Activated CD4-positive, alpha-beta T cell treated with anti-CD3 and anti-CD28 coated beads, Interleukin-2, amount 50 U/mL, for 16 hours (primary cell): ENCODE measurements at regions not wholly inside any gene's neighbourhood (a gene's known extent, or its start where the extent isn't known, plus 50 kb on each side); places are given as distances from the start of the nearest gene placed in this dataset.

ENCODE experiments used
- DNase-seq: peaks from one replicate; pipeline ENCODE4 v3.0.0-alpha.2; 2020

- no peak for DNase-seq
Observed at GRCh38 chr9:85427772-85428171, 314.0 kb downstream of the AGTPBP1 start.

- DNase-seq = peak; percentile 53
Observed at GRCh38 chr9:85425153-85425611, 316.6 kb downstream of the AGTPBP1 start.

- no peak for DNase-seq
Observed at GRCh38 chr9:85423422-85423821, 318.3 kb downstream of the AGTPBP1 start.

- no peak for DNase-seq
Observed at GRCh38 chr9:85421641-85422040, 320.1 kb downstream of the AGTPBP1 start.

- no peak for DNase-seq
Observed at GRCh38 chr9:85420750-85421149, 321.0 kb downstream of the AGTPBP1 start.

GRCh38 chr9:85417674-85418073, 324.1 kb downstream of the AGTPBP1 start:
- DNase-seq = no peak

- no peak for DNase-seq
Observed at GRCh38 chr9:85416715-85417114, 325.0 kb downstream of the AGTPBP1 start.

GRCh38 chr9:85414390-85414789, 327.4 kb downstream of the AGTPBP1 start:
- no peak for DNase-seq

GRCh38 chr9:85408494-85408893, 333.3 kb downstream of the AGTPBP1 start:
- no peak for DNase-seq

GRCh38 chr9:85405566-85405950, 336.2 kb downstream of the AGTPBP1 start:
- DNase-seq = no peak

- no peak for DNase-seq
Observed at GRCh38 chr9:85404911-85405565, 336.7 kb downstream of the AGTPBP1 start.

GRCh38 chr9:85402551-85402950, 339.2 kb downstream of the AGTPBP1 start:
- DNase-seq = no peak

GRCh38 chr9:85401998-85402397, 339.8 kb downstream of the AGTPBP1 start:
- no peak for DNase-seq

GRCh38 chr9:85397005-85397404, 344.7 kb downstream of the AGTPBP1 start:
- DNase-seq = no peak

- no peak for DNase-seq
Observed at GRCh38 chr9:85392260-85392659, 349.5 kb downstream of the AGTPBP1 start.

GRCh38 chr9:85377731-85378289, 363.9 kb downstream of the AGTPBP1 start:
- DNase-seq = no peak

GRCh38 chr9:85368781-85369180, 373.0 kb downstream of the AGTPBP1 start:
- DNase-seq = no peak

- no peak for DNase-seq
Observed at GRCh38 chr9:85359161-85359560, 382.6 kb downstream of the AGTPBP1 start.

- no peak for DNase-seq
Observed at GRCh38 chr9:85349046-85349445, 392.7 kb downstream of the AGTPBP1 start.

GRCh38 chr9:85347541-85347940, 394.2 kb downstream of the AGTPBP1 start:
- DNase-seq = no peak

GRCh38 chr9:85344901-85345300, 396.9 kb downstream of the AGTPBP1 start:
- DNase-seq = no peak

- DNase-seq = no peak
Observed at GRCh38 chr9:85339338-85339737, 402.4 kb downstream of the AGTPBP1 start.

GRCh38 chr9:85334228-85334627, 407.5 kb downstream of the AGTPBP1 start:
- DNase-seq = no peak

GRCh38 chr9:85332487-85332886, 409.3 kb downstream of the AGTPBP1 start:
- no peak for DNase-seq

GRCh38 chr9:85331626-85332025, 410.1 kb downstream of the AGTPBP1 start:
- DNase-seq = no peak
